GM23338 (cell line): ENCODE measurements at regions not wholly inside any gene's neighbourhood (a gene's known extent, or its start where the extent isn't known, plus 50 kb on each side); places are given as distances from the start of the nearest gene placed in this dataset.

Source experiments
- ATAC-seq: fragments of 200-7000 bp; cut with Tn5 transposase; 3 replicates; pipeline ENCODE4 v1.9.1; 2020
- DNase-seq: peaks from one replicate; pipeline ENCODE4 v3.0.0-alpha.2; 2015; ENCODE audit warnings: low spot score
- H2AFZ ChIP-seq: fragments of 200-600 bp; sonication (generic); 2 replicates; pipeline ENCODE4 v1.8.0; 2016; ENCODE audit warnings: antibody characterized with exemption, mild to moderate bottlenecking, moderate library complexity
- H3F3A ChIP-seq: fragments of 200-600 bp; sonication (generic); replicated peaks from 2 replicates; pipeline ENCODE4 v1.8.0; 2017; ENCODE audit warnings: antibody characterized with exemption, mixed run types, low read depth
- H3K27ac ChIP-seq: fragments of 200-600 bp; sonication (generic); 2 replicates; pipeline ENCODE4 v1.6.1; 2016; ENCODE audit warnings: low read depth
- H3K27me3 ChIP-seq: fragments of 200-600 bp; sonication (generic); 2 replicates; pipeline ENCODE4 v1.8.0; 2016; ENCODE audit warnings: mild to moderate bottlenecking, mixed run types, moderate library complexity; ENCODE audit not compliant: insufficient read depth
- H3K36me3 ChIP-seq: fragments of 200-600 bp; sonication (generic); 2 replicates; pipeline ENCODE4 v1.8.0; 2016; ENCODE audit warnings: mild to moderate bottlenecking; ENCODE audit not compliant: insufficient read depth
- H3K4me1 ChIP-seq: fragments of 200-600 bp; sonication (generic); 2 replicates; pipeline ENCODE4 v1.8.0; 2016; ENCODE audit warnings: mild to moderate bottlenecking, moderate library complexity; ENCODE audit not compliant: insufficient read depth
- H3K4me2 ChIP-seq: fragments of 200-600 bp; sonication (generic); 2 replicates; pipeline ENCODE4 v1.7.1; 2017; ENCODE audit warnings: mixed run types
- H3K4me3 ChIP-seq: fragments of 200-600 bp; sonication (generic); 2 replicates; pipeline ENCODE4 v1.6.1; 2016; ENCODE audit warnings: mixed run types
- H3K79me2 ChIP-seq: fragments of 200-600 bp; sonication (generic); replicated peaks from 2 replicates; pipeline ENCODE4 v1.8.0; 2017; ENCODE audit warnings: mild to moderate bottlenecking; ENCODE audit not compliant: insufficient read depth
- H3K9me2 ChIP-seq: fragments of 200-600 bp; sonication (generic); 2 replicates; pipeline ENCODE4 v1.8.0; 2017; ENCODE audit not compliant: insufficient read depth
- H4K20me1 ChIP-seq: fragments of 200-600 bp; sonication (generic); replicated peaks from 2 replicates; pipeline ENCODE4 v1.8.0; 2017; ENCODE audit warnings: mild to moderate bottlenecking; ENCODE audit not compliant: insufficient read depth
- H3K27ac Mint-ChIP-seq: 2 replicates; pipeline ENCODE4 v1.8.0; 2020; ENCODE audit warnings: inconsistent platforms, mild to moderate bottlenecking, moderate library complexity, mixed read lengths
- H3K27me3 Mint-ChIP-seq: 3 replicates; pipeline ENCODE4 v1.8.0; 2022; ENCODE audit warnings: low read depth, mild to moderate bottlenecking, moderate library complexity, mixed read lengths, inconsistent platforms; ENCODE audit not compliant: insufficient read depth, poor library complexity
- H3K36me3 Mint-ChIP-seq: 3 replicates; pipeline ENCODE4 v1.8.0; 2021; ENCODE audit warnings: low read depth, mild to moderate bottlenecking, inconsistent platforms, moderate library complexity, mixed read lengths
- H3K4me1 Mint-ChIP-seq: 3 replicates; pipeline ENCODE4 v1.8.0; 2020; ENCODE audit warnings: mild to moderate bottlenecking, inconsistent platforms, mixed read lengths
- H3K4me3 Mint-ChIP-seq: 3 replicates; pipeline ENCODE4 v1.8.0; 2021; ENCODE audit warnings: moderate library complexity, mild to moderate bottlenecking, inconsistent platforms, mixed read lengths
- H3K9me3 Mint-ChIP-seq: 3 replicates; pipeline ENCODE4 v1.8.0; 2020; ENCODE audit warnings: moderate library complexity, mild to moderate bottlenecking, inconsistent platforms, mixed read lengths
- CREB1 ChIP-seq: fragments of 250-450 bp; sonication (Bioruptor Pico); IDR thresholded peaks from 2 replicates; pipeline ENCODE4 v1.5.0; 2020; ENCODE audit warnings: low read depth, mild to moderate bottlenecking, moderate library complexity
- ETS1 ChIP-seq: IDR thresholded peaks from 2 replicates; pipeline ENCODE4 v1.6.1; 2016; ENCODE audit warnings: antibody characterized with exemption
- EZH2 ChIP-seq: fragments of 200-600 bp; sonication (generic); IDR thresholded peaks from one replicate; pipeline ENCODE4 v1.8.0; 2017; ENCODE audit warnings: antibody characterized with exemption, mild to moderate bottlenecking, low read depth; ENCODE audit not compliant: unreplicated experiment
- JUNB ChIP-seq: IDR thresholded peaks from one replicate; pipeline ENCODE4 v1.6.1; 2016; ENCODE audit warnings: antibody characterized with exemption; ENCODE audit not compliant: unreplicated experiment
- ZNF462 ChIP-seq: fragments of 250-450 bp; sonication (Bioruptor Pico); IDR thresholded peaks from 2 replicates; pipeline ENCODE4 v1.5.0; 2020; ENCODE audit warnings: mild to moderate bottlenecking, moderate library complexity

- TF ChIP-seq ZNF462 (CRISPR knock-in tag) (no peak), EZH2 (no peak), ETS1 (no peak), JUNB (no peak), CREB1 (CRISPR knock-in tag) (no peak)
Observed at GRCh38 chr19:27890696-27891095, 1322.3 kb downstream of the UQCRFS1 start (continued).

GRCh38 chr19:27890206-27890605, 1322.7 kb downstream of the UQCRFS1 start:
- no peaks in the 10 kb centered on the region for H3K27me3 ChIP-seq
- no peak overlapping the region for H3K4me3 ChIP-seq
- H3K79me2 ChIP-seq, result no peaks in the 10 kb centered on the region
- H3K27ac ChIP-seq, result no peak overlapping the region
- H2AFZ ChIP-seq, result no peak overlapping the region
- peaks cover 55% of the 10 kb centered on the region for H3K36me3 Mint-ChIP-seq
- H3K4me2 ChIP-seq, result no peak overlapping the region
- ATAC-seq (no peak), DNase-seq (no peak)
- H3K9me2 ChIP-seq, result no peaks in the 10 kb centered on the region
- H4K20me1 ChIP-seq, result no peaks in the 10 kb centered on the region
- peaks cover 11% of the 10 kb centered on the region for H3K27me3 Mint-ChIP-seq
- no peak overlapping the region for H3K4me3 Mint-ChIP-seq
- H3F3A ChIP-seq, result no peaks in the 10 kb centered on the region
- no peaks in the 10 kb centered on the region for H3K36me3 ChIP-seq
- H3K4me1 ChIP-seq, result no peaks in the 10 kb centered on the region
- no peaks in the 10 kb centered on the region for H3K4me1 Mint-ChIP-seq
- no peak overlapping the region for H3K27ac Mint-ChIP-seq
- H3K9me3 Mint-ChIP-seq, result peaks cover 98% of the 10 kb centered on the region
- no peak for TF ChIP-seq JUNB
- no peak for TF ChIP-seq ZNF462 (CRISPR knock-in tag)
- TF ChIP-seq CREB1 (CRISPR knock-in tag), result no peak
- no peak for TF ChIP-seq EZH2
